Vagina (tissue), 2 donors: ENCODE measurements at regions not wholly inside any gene's neighbourhood (a gene's known extent, or its start where the extent isn't known, plus 50 kb on each side); places are given as distances from the start of the nearest gene placed in this dataset.

Source experiments
- POLR2A ChIP-seq, 2 donors: fragments of 450-650 bp; IDR thresholded peaks; one replicate each; pipeline ENCODE4 v1.6.1; 2017; ENCODE audit warnings: antibody characterized with exemption in 2 of 2, mild to moderate bottlenecking in 2 of 2, moderate library complexity in 2 of 2
- POLR2AphosphoS5 ChIP-seq, 2 donors: sonication (generic); formaldehyde crosslinking; IDR thresholded peaks; one replicate each; pipeline ENCODE4 v1.9.0; 2017; ENCODE audit warnings: antibody characterized with exemption in 2 of 2, mild to moderate bottlenecking in 2 of 2, low read depth in 1 of 2; ENCODE audit not compliant: insufficient read depth in 1 of 2
- TF ChIP-seq, protein P1 (sequence below), 3 experiments: fragments of 450-650 bp in 2 of 3; fragments of 200-600 bp in 1 of 3; sonication (generic) in 1 of 3; IDR thresholded peaks; one replicate each; pipeline ENCODE4 v1.5.1; 2017 to 2019; ENCODE audit warnings: antibody characterized with exemption in 3 of 3, mild to moderate bottlenecking in 2 of 3, moderate library complexity in 2 of 3

DNA sequence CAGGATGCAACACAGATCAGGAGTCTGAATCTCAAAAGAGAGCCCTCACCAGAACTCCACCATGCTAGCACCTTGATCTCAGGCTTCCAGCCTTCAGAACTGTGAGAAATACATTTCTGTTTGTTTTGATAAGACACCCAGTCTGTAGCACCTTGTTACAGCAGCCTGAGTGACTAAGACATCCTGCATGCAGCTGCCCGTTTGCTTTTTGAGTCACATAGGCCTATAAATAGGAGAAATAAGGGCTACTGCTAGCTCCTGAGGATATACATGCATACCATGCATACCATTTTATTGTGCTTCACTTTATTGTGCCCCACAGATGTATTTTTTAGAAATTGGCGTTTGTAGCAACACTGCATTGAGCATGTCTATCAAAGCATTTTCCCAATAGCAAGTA, 337.8 kb downstream of the CDH2 start:
- TF ChIP-seq POLR2AphosphoS5 (IDR thresholded peaks at IDR 0.05; ENCODE audit: insufficient read depth in 1 of 2, low read depth in 1 of 2) (no peak), POLR2A (IDR thresholded peaks at IDR 0.05) (no peak)
- TF ChIP-seq, protein P1, sequence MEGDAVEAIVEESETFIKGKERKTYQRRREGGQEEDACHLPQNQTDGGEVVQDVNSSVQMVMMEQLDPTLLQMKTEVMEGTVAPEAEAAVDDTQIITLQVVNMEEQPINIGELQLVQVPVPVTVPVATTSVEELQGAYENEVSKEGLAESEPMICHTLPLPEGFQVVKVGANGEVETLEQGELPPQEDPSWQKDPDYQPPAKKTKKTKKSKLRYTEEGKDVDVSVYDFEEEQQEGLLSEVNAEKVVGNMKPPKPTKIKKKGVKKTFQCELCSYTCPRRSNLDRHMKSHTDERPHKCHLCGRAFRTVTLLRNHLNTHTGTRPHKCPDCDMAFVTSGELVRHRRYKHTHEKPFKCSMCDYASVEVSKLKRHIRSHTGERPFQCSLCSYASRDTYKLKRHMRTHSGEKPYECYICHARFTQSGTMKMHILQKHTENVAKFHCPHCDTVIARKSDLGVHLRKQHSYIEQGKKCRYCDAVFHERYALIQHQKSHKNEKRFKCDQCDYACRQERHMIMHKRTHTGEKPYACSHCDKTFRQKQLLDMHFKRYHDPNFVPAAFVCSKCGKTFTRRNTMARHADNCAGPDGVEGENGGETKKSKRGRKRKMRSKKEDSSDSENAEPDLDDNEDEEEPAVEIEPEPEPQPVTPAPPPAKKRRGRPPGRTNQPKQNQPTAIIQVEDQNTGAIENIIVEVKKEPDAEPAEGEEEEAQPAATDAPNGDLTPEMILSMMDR (IDR thresholded peaks at IDR 0.05), result no peak
